NCI-H748 (cell line): ENCODE measurements at regions not wholly inside any gene's neighbourhood (a gene's known extent, or its start where the extent isn't known, plus 50 kb on each side); places are given as distances from the start of the nearest gene placed in this dataset.

ENCODE experiments used
- DNase-seq: peaks from one replicate; lab custom pipeline; 2025; ENCODE audit not compliant: unreplicated experiment; lab: John Stamatoyannopoulos, UW

- DNase-seq = no peak
Observed at GRCh38 chr12:127716166-127716565, 550.8 kb upstream of the TMEM132C start.

- no peak for DNase-seq
Observed at GRCh38 chr12:127717278-127717677, 549.7 kb upstream of the TMEM132C start.

GRCh38 chr12:127720334-127720733, 546.6 kb upstream of the TMEM132C start:
- peak; percentile 77 for DNase-seq

- peak; percentile 10 for DNase-seq
Observed at GRCh38 chr12:127722611-127723010, 544.4 kb upstream of the TMEM132C start.

- peak; percentile 17 for DNase-seq
Observed at GRCh38 chr12:127723251-127723650, 543.7 kb upstream of the TMEM132C start.

GRCh38 chr12:127726671-127727315, 540.2 kb upstream of the TMEM132C start:
- DNase-seq = no peak

GRCh38 chr12:127728285-127728684, 538.7 kb upstream of the TMEM132C start:
- no peak for DNase-seq

GRCh38 chr12:127728729-127729128, 538.2 kb upstream of the TMEM132C start:
- no peak for DNase-seq

GRCh38 chr12:127729381-127729780, 537.6 kb upstream of the TMEM132C start:
- peak; percentile 56 for DNase-seq

GRCh38 chr12:127731657-127732056, 535.3 kb upstream of the TMEM132C start:
- DNase-seq = no peak

- DNase-seq = no peak
Observed at GRCh38 chr12:127742231-127742630, 524.7 kb upstream of the TMEM132C start.

GRCh38 chr12:127745469-127746212, 521.3 kb upstream of the TMEM132C start:
- DNase-seq = peak; percentile 53

GRCh38 chr12:127749416-127749815, 517.6 kb upstream of the TMEM132C start:
- no peak for DNase-seq

GRCh38 chr12:127750076-127750840, 516.7 kb upstream of the TMEM132C start:
- no peak for DNase-seq

GRCh38 chr12:127752802-127753201, 514.2 kb upstream of the TMEM132C start:
- DNase-seq = no peak

GRCh38 chr12:127760357-127760756, 506.6 kb upstream of the TMEM132C start:
- DNase-seq = no peak

- no peak for DNase-seq
Observed at GRCh38 chr12:127760996-127761395, 506.0 kb upstream of the TMEM132C start.

- DNase-seq = peak; percentile 55
Observed at GRCh38 chr12:127761880-127762279, 505.1 kb upstream of the TMEM132C start.

- peak; percentile 90 for DNase-seq
Observed at GRCh38 chr12:127767656-127768055, 499.3 kb upstream of the TMEM132C start.

- no peak for DNase-seq
Observed at GRCh38 chr12:127770118-127770517, 496.9 kb upstream of the TMEM132C start.

- no peak for DNase-seq
Observed at GRCh38 chr12:127771546-127771945, 495.4 kb upstream of the TMEM132C start.

GRCh38 chr12:127773520-127773919, 493.4 kb upstream of the TMEM132C start:
- DNase-seq = peak; percentile 88
